ENCODE measurements at regions not wholly inside any gene's neighbourhood (a gene's known extent, or its start where the extent isn't known, plus 50 kb on each side); places are given as distances from the start of the nearest gene placed in this dataset.

GRCh38 chr16:31712064-31712540, 161.5 kb upstream of the ZNF267 start:
- H3K9ac ChIP-seq (replicated peaks in 1 of 4; ENCODE audit: extremely low read depth in 1 of 4, low read depth in 3 of 4, low read length in 3 of 4): no peak overlapping the region
- POLR2A ChIA-PET (ENCODE audit: partially characterized antibody): interaction anchor here (0.9 to 4.7 kb wide), 7 partner anchors 9 to 498 kb away, joined by 3 to 43 read pairs (median 10); partner anchors contain the start of genes ARMC5 and TRIM72
- no peak for TF ChIP-seq NANOG (IDR thresholded peaks at IDR 0.05; ENCODE audit: insufficient read depth, low read depth, low read length, poor library complexity, severe bottlenecking)
- TF ChIP-seq EP300 (IDR thresholded peaks at IDR 0.05; ENCODE audit: borderline replicate concordance in 1 of 2, low read depth in 2 of 2, low read length in 2 of 2): no peak
- TF ChIP-seq TCF12 (IDR thresholded peaks at IDR 0.05; ENCODE audit: low read depth, low read length): no peak

More at GRCh38 chr16:31712064-31712540, 161.5 kb upstream of the ZNF267 start:
- Histone ChIP-seq H3K18ac (ENCODE audit: extremely low read depth, low read length) (no peak overlapping the region), H4K20me1 (replicated peaks in 1 of 2; ENCODE audit: control insufficient read depth in 1 of 2, insufficient read depth in 2 of 2, low read length in 2 of 2) (peaks cover 6 to 7% of the 10 kb centered on the region in 2 experiments), H3K27ac (ENCODE audit: low read depth, low read length) (no peak overlapping the region), H2BK5ac (ENCODE audit: low read depth, low read length) (no peak overlapping the region), H3K4me1 (replicated peaks in 1 of 4; ENCODE audit: control insufficient read depth in 3 of 4, insufficient read depth in 4 of 4, low read length in 3 of 4) (peaks cover 4 to 14% (median 5%) of the 10 kb centered on the region in 4 experiments; a peak in 6 of 7 replicates), H2BK12ac (ENCODE audit: low read depth, low read length) (peak overlapping the region; percentile 42; the same call in 1 of the 2 replicates), H3K27me3 (replicated peaks in 1 of 4; ENCODE audit: control insufficient read depth in 3 of 4, extremely low read depth in 1 of 4, insufficient read depth in 3 of 4, low read length in 3 of 4) (no peaks in the 10 kb centered on the region), H3K36me3 (ENCODE audit: control insufficient read depth in 2 of 4, insufficient read depth in 4 of 4, low read length in 3 of 4) (peaks cover 7 to 26% (median 12%) of the 10 kb centered on the region in 4 experiments; a peak in 6 of 8 replicates), H3K23ac (ENCODE audit: insufficient read length) (no peak overlapping the region), H3K56ac (replicated peaks; ENCODE audit: insufficient read length, low read depth, low read length) (no peak overlapping the region), H3K4ac (replicated peaks; ENCODE audit: insufficient read length, low read depth, low read length) (no peak overlapping the region), H3K79me1 (ENCODE audit: low read depth, low read length) (peaks cover 6% of the 10 kb centered on the region), H2BK15ac (ENCODE audit: low read length) (no peak overlapping the region), H2BK120ac (replicated peaks; ENCODE audit: low read depth, low read length) (no peak overlapping the region), H3K23me2 (ENCODE audit: low read depth, low read length) (0 out of 2 replicates have a peak, but pooled peaks cover 2% of the 10 kb centered on the region), H2AFZ (ENCODE audit: low read length) (no peak overlapping the region), H4K91ac (replicated peaks; ENCODE audit: insufficient read length, low read length) (no peak overlapping the region), H4K5ac (ENCODE audit: insufficient read length, low read depth, low read length) (no peak overlapping the region), H3K9me3 (ENCODE audit: insufficient read depth in 2 of 2, low read depth in 1 of 2, low read length in 1 of 2) (no peaks in the 10 kb centered on the region), H2AK5ac (ENCODE audit: low read depth, low read length) (0 out of 2 replicates have a peak overlapping the region, but pooled peaks have one; percentile 27), H3K4me2 (ENCODE audit: insufficient read depth in 1 of 2, low read depth in 2 of 2, low read length in 2 of 2) (no peak overlapping the region; a peak in 1 of 4 replicates), H3K14ac (ENCODE audit: insufficient read length) (no peak overlapping the region), H4K8ac (ENCODE audit: extremely low read depth, insufficient read depth, low read length) (no peak overlapping the region), H3K79me2 (ENCODE audit: control insufficient read depth in 1 of 2, insufficient read depth in 2 of 2, low read length in 2 of 2) (peaks cover 8 to 30% of the 10 kb centered on the region in 2 experiments), H2BK20ac (ENCODE audit: low read length) (no peak overlapping the region), H3K4me3 (ENCODE audit: extremely low read depth in 1 of 4, insufficient read depth in 2 of 4, low read depth in 3 of 4, low read length in 4 of 4) (no peak overlapping the region)
- FAIRE-seq: no peak
- WGBS, 2 experiments (ENCODE audit: extremely low coverage in 1 of 2, insufficient coverage in 1 of 2, insufficient read length in 1 of 2, insufficient replicate concordance in 2 of 2, low coverage in 1 of 2, low lambda C conversion rate in 2 of 2, missing lambda C conversion rate in 1 of 2): 88% methylated on average over 8 of the region's 8 CpGs; no CpG with 5 or more reads in 1 of the 2 experiments
- DNase-seq (ENCODE audit: low read depth in 1 of 2, low spot score in 2 of 2): no peak
- CTCF ChIA-PET (ENCODE audit: partially characterized antibody): interaction anchor here (0.8 to 3.7 kb wide), 12 partner anchors 8 to 256 kb away, joined by 3 to 29 read pairs (median 5); no protein-coding TSS in a partner anchor
